GM19455 (cell line): ENCODE measurements at regions not wholly inside any gene's neighbourhood (a gene's known extent, or its start where the extent isn't known, plus 50 kb on each side); places are given as distances from the start of the nearest gene placed in this dataset.

Source experiments
- ATAC-seq: cut with Tn5 transposase; IDR thresholded peaks from one replicate; pipeline ENCODE4 v1.9.1; 2021; ENCODE audit not compliant: unreplicated experiment

GRCh38 chr6:44062771-44063560 lies 64.3 kb downstream of the MRPL14 start:
- ATAC-seq, result no peak

GRCh38 chr6:44062105-44062770 lies 65.0 kb downstream of the MRPL14 start:
- ATAC-seq, result no peak

- ATAC-seq, result no peak
Observed at GRCh38 chr6:44061375-44062104, 65.7 kb downstream of the MRPL14 start.

- ATAC-seq, result no peak
Observed at GRCh38 chr6:44060612-44061374, 66.5 kb downstream of the MRPL14 start.

- no peak for ATAC-seq
Observed at GRCh38 chr6:44059359-44060346, 67.6 kb downstream of the MRPL14 start.

GRCh38 chr6:44058617-44059358 lies 68.5 kb downstream of the MRPL14 start:
- ATAC-seq, result no peak

- no peak for ATAC-seq
Observed at GRCh38 chr6:44057931-44058616, 69.2 kb downstream of the MRPL14 start.

- ATAC-seq, result no peak
Observed at GRCh38 chr6:44057238-44057930, 69.9 kb downstream of the MRPL14 start.

- ATAC-seq, result no peak
Observed at GRCh38 chr6:44056392-44057237, 70.6 kb downstream of the MRPL14 start.

GRCh38 chr6:44054721-44055559 lies 72.3 kb downstream of the MRPL14 start:
- no peak for ATAC-seq

- ATAC-seq, result no peak
Observed at GRCh38 chr6:44053760-44054556, 73.3 kb downstream of the MRPL14 start.

GRCh38 chr6:44053106-44053756 lies 74.0 kb downstream of the MRPL14 start:
- no peak for ATAC-seq

GRCh38 chr6:44052419-44053023 lies 74.7 kb downstream of the MRPL14 start:
- no peak for ATAC-seq

GRCh38 chr6:44051515-44051914 lies 75.7 kb downstream of the MRPL14 start:
- ATAC-seq, result no peak
